PC-9 (cell line): ENCODE measurements at regions not wholly inside any gene's neighbourhood (a gene's known extent, or its start where the extent isn't known, plus 50 kb on each side); places are given as distances from the start of the nearest gene placed in this dataset.

ENCODE experiments used
- BruUV-seq: library from RNA; stranded (reverse); fragments of 400-500 nt; replicated peaks from 2 replicates; lab custom pipeline; 2021; lab: Mats Ljungman, UMichigan
- CTCF ChIA-PET: fragments of 300-600 bp; sonication (Branson Sonifier 250); formaldehyde crosslinking; loops from one replicate; lab custom pipeline; 2022; ENCODE audit warnings: antibody characterized with exemption; lab: Charles Lee
- POLR2A ChIA-PET: fragments of 300-600 bp; sonication (Branson Sonifier 250); formaldehyde crosslinking; loops from one replicate; lab custom pipeline; 2022; ENCODE audit warnings: antibody characterized with exemption; ENCODE audit not compliant: unreplicated experiment; lab: Charles Lee
- DNase-seq, 2 experiments: peaks; one replicate each; pipeline versions ENCODE4 v3.0.0 to v3.0.0-alpha.2; 2015 to 2022; ENCODE audit warnings: mixed read lengths in 1 of 2
- H2AFZ ChIP-seq: fragments of 200-600 bp; sonication (generic); 2 replicates; pipeline ENCODE4 v1.8.1; 2017; ENCODE audit warnings: antibody characterized with exemption
- H3F3A ChIP-seq: fragments of 200-600 bp; sonication (generic); 2 replicates; pipeline ENCODE4 v1.8.1; 2017; ENCODE audit warnings: antibody characterized with exemption, mild to moderate bottlenecking, low read depth; ENCODE audit not compliant: insufficient read depth
- H3K27ac ChIP-seq: fragments of 200-600 bp; sonication (generic); 2 replicates; pipeline ENCODE4 v1.6.1; 2016; ENCODE audit warnings: mixed run types
- H3K27me3 ChIP-seq: fragments of 200-600 bp; sonication (generic); 2 replicates; pipeline ENCODE4 v1.6.1; 2016; ENCODE audit warnings: low read depth, mixed run types; ENCODE audit not compliant: insufficient read depth
- H3K36me3 ChIP-seq: fragments of 200-600 bp; sonication (generic); 2 replicates; pipeline ENCODE4 v1.6.1; 2016; ENCODE audit warnings: low read depth, mixed run types
- H3K4me1 ChIP-seq: fragments of 200-600 bp; sonication (generic); replicated peaks from 2 replicates; pipeline ENCODE4 v1.6.1; 2016; ENCODE audit warnings: mixed run types; ENCODE audit not compliant: insufficient read depth
- H3K4me2 ChIP-seq: fragments of 200-600 bp; sonication (generic); 2 replicates; pipeline ENCODE4 v1.6.1; 2017; ENCODE audit warnings: mixed run types
- H3K4me3 ChIP-seq: fragments of 200-600 bp; sonication (generic); 2 replicates; pipeline ENCODE4 v1.6.1; 2016; ENCODE audit warnings: mixed run types
- H3K79me2 ChIP-seq: fragments of 200-600 bp; sonication (generic); 2 replicates; pipeline ENCODE4 v1.6.1; 2017; ENCODE audit warnings: low read depth, mixed run types
- H3K9me2 ChIP-seq: fragments of 200-600 bp; sonication (generic); 2 replicates; pipeline ENCODE4 v1.8.1; 2017; ENCODE audit warnings: mild to moderate bottlenecking; ENCODE audit not compliant: insufficient read depth
- H3K9me3 ChIP-seq: fragments of 200-600 bp; sonication (generic); 2 replicates; pipeline ENCODE4 v1.8.1; 2016; ENCODE audit warnings: low read depth; ENCODE audit not compliant: insufficient read depth
- H4K20me1 ChIP-seq: fragments of 200-600 bp; sonication (generic); 2 replicates; pipeline ENCODE4 v1.8.1; 2017; ENCODE audit not compliant: insufficient read depth
- CTCF ChIP-seq: fragments of 200-600 bp; sonication (generic); conservative IDR thresholded peaks from 2 replicates; pipeline ENCODE4 v1.6.1; 2017; ENCODE audit warnings: mixed run types, antibody characterized with exemption, mild to moderate bottlenecking, moderate library complexity
- EZH2 ChIP-seq: fragments of 200-600 bp; sonication (generic); IDR thresholded peaks from 2 replicates; pipeline ENCODE4 v1.8.0; 2017; ENCODE audit warnings: antibody characterized with exemption, low read depth
- intact Hi-C: fragments of 100-400 bp; cut with micrococcal nuclease; formaldehyde crosslinking; loops from one replicate; pipeline ENCODE4 v1.10.0; 2022; ENCODE audit not compliant: unreplicated experiment

- no peak overlapping the region for H3K4me3 ChIP-seq
- no peaks in the 10 kb centered on the region for H3K79me2 ChIP-seq
- CTCF ChIA-PET: no interaction called here
- no peak for TF ChIP-seq EZH2
- TF ChIP-seq CTCF: no peak
- no peak overlapping the region for H3K4me2 ChIP-seq
- no peak for DNase-seq
- POLR2A ChIA-PET: interaction anchor here (0.6 kb wide), 1 partner anchor 103 kb away, joined by 5 read pairs; no protein-coding TSS in a partner anchor
- H3K9me3 ChIP-seq: 0 out of 2 replicates have a peak, but pooled peaks cover 2% of the 10 kb centered on the region
- no peak overlapping the region for H3K27ac ChIP-seq
- H3K9me2 ChIP-seq: no peaks in the 10 kb centered on the region
- no peaks in the 10 kb centered on the region for H4K20me1 ChIP-seq
- H3K27me3 ChIP-seq: no peaks in the 10 kb centered on the region
- H3K36me3 ChIP-seq: no peaks in the 10 kb centered on the region
- no TSS peak for BruUV-seq
- H3K4me1 ChIP-seq: no peaks in the 10 kb centered on the region
- H2AFZ ChIP-seq: no peak overlapping the region
- intact Hi-C loops: no loop called here
- H3F3A ChIP-seq: no peaks in the 10 kb centered on the region
These were observed 164.7 kb downstream of the TMEM167A start for GRCh38 chr5:82912462-82912861.

GRCh38 chr5:82911910-82912309 is 165.3 kb downstream of the TMEM167A start:
- H3K27me3 ChIP-seq: no peaks in the 10 kb centered on the region
- no peaks in the 10 kb centered on the region for H3K36me3 ChIP-seq
- no peak overlapping the region for H3K4me2 ChIP-seq
- intact Hi-C loops: no loop called here
- no peaks in the 10 kb centered on the region for H3K9me2 ChIP-seq
- no peak overlapping the region for H2AFZ ChIP-seq
- H3F3A ChIP-seq: no peaks in the 10 kb centered on the region
- POLR2A ChIA-PET: interaction anchor here (0.6 kb wide), 1 partner anchor 103 kb away, joined by 5 read pairs; no protein-coding TSS in a partner anchor
- H3K9me3 ChIP-seq: 0 out of 2 replicates have a peak, but pooled peaks cover 2% of the 10 kb centered on the region
- BruUV-seq: no TSS peak
- H3K4me3 ChIP-seq: no peak overlapping the region
- CTCF ChIA-PET: no interaction called here
- TF ChIP-seq EZH2 (no peak), CTCF (no peak)
- no peaks in the 10 kb centered on the region for H4K20me1 ChIP-seq
- no peaks in the 10 kb centered on the region for H3K4me1 ChIP-seq
- no peak for DNase-seq
- no peaks in the 10 kb centered on the region for H3K79me2 ChIP-seq
- H3K27ac ChIP-seq: no peak overlapping the region

GRCh38 chr5:82910905-82911304 is 166.3 kb downstream of the TMEM167A start:
- TF ChIP-seq CTCF (no peak), EZH2 (no peak)
- no peaks in the 10 kb centered on the region for H3K79me2 ChIP-seq
- H3K4me1 ChIP-seq: no peaks in the 10 kb centered on the region
- no peak for DNase-seq
- H3K4me2 ChIP-seq: no peak overlapping the region
- POLR2A ChIA-PET: no interaction called here
- no peaks in the 10 kb centered on the region for H3K36me3 ChIP-seq
- no peaks in the 10 kb centered on the region for H4K20me1 ChIP-seq
- H3K4me3 ChIP-seq: no peak overlapping the region
- H3K9me3 ChIP-seq: 0 out of 2 replicates have a peak, but pooled peaks cover 2% of the 10 kb centered on the region
- CTCF ChIA-PET: no interaction called here
- intact Hi-C loops: no loop called here
- no peak overlapping the region for H2AFZ ChIP-seq
- no TSS peak for BruUV-seq
- H3K27ac ChIP-seq: no peak overlapping the region
- H3F3A ChIP-seq: no peaks in the 10 kb centered on the region
- no peaks in the 10 kb centered on the region for H3K9me2 ChIP-seq
- H3K27me3 ChIP-seq: no peaks in the 10 kb centered on the region
